GM12878 (cell line): ENCODE measurements at regions not wholly inside any gene's neighbourhood (a gene's known extent, or its start where the extent isn't known, plus 50 kb on each side); places are given as distances from the start of the nearest gene placed in this dataset.

Experiments
- ATAC-seq: fragments of 200-7000 bp; cut with Tn5 transposase; 3 replicates; pipeline ENCODE4 v1.9.1; 2020; ENCODE audit warnings: mild to moderate bottlenecking, moderate library complexity
- BruUV-seq: library from RNA; stranded (reverse); fragments of 400-500 nt; replicated peaks from 2 replicates; lab custom pipeline; 2021; lab: Mats Ljungman, UMichigan
- CTCF ChIA-PET: fragments of 300-600 bp; sonication (Branson Sonifier 250); formaldehyde crosslinking; extraction: SDS; loops from one replicate; lab custom pipeline; 2021; ENCODE audit warnings: inconsistent platforms; lab: Yijun Ruan, JAX
- POLR2A ChIA-PET: fragments of 350-600 bp; formaldehyde crosslinking; extraction: SDS; loops from one replicate; lab custom pipeline; 2021; ENCODE audit warnings: inconsistent platforms; lab: Charles Lee
- RAD21 ChIA-PET: fragments of 300-600 bp; sonication (Branson Sonifier 250); formaldehyde crosslinking; loops from one replicate; lab custom pipeline; 2023; ENCODE audit warnings: antibody characterized with exemption; ENCODE audit not compliant: unreplicated experiment; lab: Charles Lee
- SMC1A ChIA-PET: fragments of 300-600 bp; sonication (Branson Sonifier 250); formaldehyde crosslinking; loops from one replicate; lab custom pipeline; 2023; ENCODE audit not compliant: unreplicated experiment, uncharacterized antibody; lab: Charles Lee
- DNase-seq: peaks from one replicate; pipeline ENCODE4 v3.0.0-alpha.2; 2011; ENCODE audit warnings: low read depth, low spot score
- FAIRE-seq: peaks from 3 replicates; lab custom pipeline; 2011; peaks lifted over from hg19 to GRCh38; lab: Jason Lieb, UNC
- H2AFZ ChIP-seq: 2 replicates; pipeline ENCODE4 v1.6.0; 2011; ENCODE audit warnings: low read depth, low read length, control low read depth; ENCODE audit not compliant: control insufficient read depth
- H3K27ac ChIP-seq: 2 replicates; pipeline ENCODE4 v1.5.1; 2011; ENCODE audit warnings: control low read depth; ENCODE audit not compliant: control insufficient read depth, insufficient read depth
- H3K27me3 ChIP-seq, 2 experiments: replicated peaks in 1 of 2; 2 replicates each; pipeline versions ENCODE4 v1.6.0 to v1.6.1; 2011; ENCODE audit warnings: low read length in 1 of 2; ENCODE audit not compliant: control insufficient read depth in 2 of 2, insufficient read depth in 2 of 2
- H3K36me3 ChIP-seq, 2 experiments: 2 replicates each; pipeline ENCODE4 v1.5.1; 2011; ENCODE audit warnings: low read length in 1 of 2; ENCODE audit not compliant: control insufficient read depth in 2 of 2, insufficient read depth in 2 of 2
- H3K4me1 ChIP-seq: 2 replicates; pipeline ENCODE4 v1.6.1; 2011; ENCODE audit warnings: mild to moderate bottlenecking, low read length, moderate library complexity, mixed read lengths; ENCODE audit not compliant: control insufficient read depth, insufficient read depth
- H3K4me2 ChIP-seq: 2 replicates; pipeline ENCODE4 v1.6.0; 2011; ENCODE audit warnings: control low read depth; ENCODE audit not compliant: control insufficient read depth, insufficient read depth
- H3K4me3 ChIP-seq: fragments of 200-600 bp; sonication (generic); 2 replicates; pipeline ENCODE4 v1.5.1; 2016
- H3K79me2 ChIP-seq: 2 replicates; pipeline ENCODE4 v1.6.0; 2011; ENCODE audit warnings: low read length; ENCODE audit not compliant: control insufficient read depth, insufficient read depth
- H3K9ac ChIP-seq: 2 replicates; pipeline ENCODE4 v1.8.0; 2011; ENCODE audit warnings: low read length, control low read depth, mixed read lengths; ENCODE audit not compliant: control insufficient read depth, insufficient read depth
- H3K9me3 ChIP-seq: replicated peaks from 3 replicates; pipeline ENCODE4 v1.5.1; 2011; ENCODE audit warnings: mild to moderate bottlenecking, low read length; ENCODE audit not compliant: control insufficient read depth, insufficient read depth
- H4K20me1 ChIP-seq: 2 replicates; pipeline ENCODE4 v1.6.0; 2011; ENCODE audit not compliant: control insufficient read depth, insufficient read depth
- KDM1A ChIP-seq: fragments of 200-600 bp; sonication (generic); IDR thresholded peaks from 2 replicates; pipeline ENCODE4 v1.6.1; 2016; ENCODE audit warnings: borderline replicate concordance
- MEF2A ChIP-seq: IDR thresholded peaks from 2 replicates; pipeline ENCODE4 v1.6.1; 2011; ENCODE audit warnings: low read depth, mild to moderate bottlenecking, low read length, moderate library complexity; ENCODE audit not compliant: insufficient read depth
- NBN ChIP-seq: fragments of 450-650 bp; IDR thresholded peaks from 2 replicates; pipeline ENCODE4 v1.6.1; 2016
- in situ Hi-C: fragments of 300-500 bp; cut with MboI; formaldehyde crosslinking; loops from 9 replicates; pipeline ENCODE4 v1.14.3; 2018; ENCODE audit warnings: mixed read lengths
- intact Hi-C: fragments of 100-400 bp; cut with micrococcal nuclease; formaldehyde crosslinking; loops from one replicate; pipeline ENCODE4 v1.14.2; 2022; ENCODE audit not compliant: unreplicated experiment
- TF ChIP-seq, protein P1 (sequence below): fragments of 450-650 bp; formaldehyde crosslinking; IDR thresholded peaks from 2 replicates; pipeline ENCODE4 v1.4.0; 2022; ENCODE audit warnings: mild to moderate bottlenecking, moderate library complexity
- TF ChIP-seq, protein P2 (sequence below): IDR thresholded peaks from 2 replicates; pipeline ENCODE4 v1.6.1; 2011; ENCODE audit warnings: borderline replicate concordance, low read depth, mild to moderate bottlenecking, moderate library complexity, low read length; ENCODE audit not compliant: insufficient read depth, poor library complexity, severe bottlenecking

GRCh38 chr18:44258086-44258485 is 422.6 kb upstream of the SETBP1 start:
- FAIRE-seq: no peak
- no peaks in the 10 kb centered on the region for H3K4me1 ChIP-seq
- intact Hi-C loops (no loop called here), in situ Hi-C loops (no loop called here)
- ChIA-PET RAD21 (no interaction called here), POLR2A (no interaction called here), SMC1A (no interaction called here), CTCF (no interaction called here)
- no peak overlapping the region for H3K27ac ChIP-seq
- DNase-seq: no peak
- BruUV-seq: no TSS peak
- no peaks in the 10 kb centered on the region for H3K36me3 ChIP-seq
- no peaks in the 10 kb centered on the region for H3K79me2 ChIP-seq
- no peaks in the 10 kb centered on the region for H3K9me3 ChIP-seq
- TF ChIP-seq, protein P1, sequence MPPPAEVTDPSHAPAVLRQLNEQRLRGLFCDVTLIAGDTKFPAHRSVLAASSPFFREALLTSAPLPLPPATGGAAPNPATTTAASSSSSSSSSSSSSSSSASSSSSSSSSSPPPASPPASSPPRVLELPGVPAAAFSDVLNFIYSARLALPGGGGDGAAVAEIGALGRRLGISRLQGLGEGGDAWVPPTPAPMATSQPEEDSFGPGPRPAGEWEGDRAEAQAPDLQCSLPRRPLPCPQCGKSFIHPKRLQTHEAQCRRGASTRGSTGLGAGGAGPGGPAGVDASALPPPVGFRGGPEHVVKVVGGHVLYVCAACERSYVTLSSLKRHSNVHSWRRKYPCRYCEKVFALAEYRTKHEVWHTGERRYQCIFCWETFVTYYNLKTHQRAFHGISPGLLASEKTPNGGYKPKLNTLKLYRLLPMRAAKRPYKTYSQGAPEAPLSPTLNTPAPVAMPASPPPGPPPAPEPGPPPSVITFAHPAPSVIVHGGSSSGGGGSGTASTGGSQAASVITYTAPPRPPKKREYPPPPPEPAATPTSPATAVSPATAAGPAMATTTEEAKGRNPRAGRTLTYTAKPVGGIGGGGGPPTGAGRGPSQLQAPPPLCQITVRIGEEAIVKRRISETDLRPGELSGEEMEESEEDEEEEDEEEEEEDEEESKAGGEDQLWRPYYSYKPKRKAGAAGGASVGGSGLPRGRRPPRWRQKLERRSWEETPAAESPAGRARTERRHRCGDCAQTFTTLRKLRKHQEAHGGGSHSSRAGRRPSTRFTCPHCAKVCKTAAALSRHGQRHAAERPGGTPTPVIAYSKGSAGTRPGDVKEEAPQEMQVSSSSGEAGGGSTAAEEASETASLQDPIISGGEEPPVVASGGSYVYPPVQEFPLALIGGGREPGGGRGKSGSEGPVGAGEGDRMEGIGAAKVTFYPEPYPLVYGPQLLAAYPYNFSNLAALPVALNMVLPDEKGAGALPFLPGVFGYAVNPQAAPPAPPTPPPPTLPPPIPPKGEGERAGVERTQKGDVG (CRISPR knock-in tag): no peak
- TF ChIP-seq NBN (no peak), MEF2A (no peak), KDM1A (no peak)
- TF ChIP-seq, protein P2, sequence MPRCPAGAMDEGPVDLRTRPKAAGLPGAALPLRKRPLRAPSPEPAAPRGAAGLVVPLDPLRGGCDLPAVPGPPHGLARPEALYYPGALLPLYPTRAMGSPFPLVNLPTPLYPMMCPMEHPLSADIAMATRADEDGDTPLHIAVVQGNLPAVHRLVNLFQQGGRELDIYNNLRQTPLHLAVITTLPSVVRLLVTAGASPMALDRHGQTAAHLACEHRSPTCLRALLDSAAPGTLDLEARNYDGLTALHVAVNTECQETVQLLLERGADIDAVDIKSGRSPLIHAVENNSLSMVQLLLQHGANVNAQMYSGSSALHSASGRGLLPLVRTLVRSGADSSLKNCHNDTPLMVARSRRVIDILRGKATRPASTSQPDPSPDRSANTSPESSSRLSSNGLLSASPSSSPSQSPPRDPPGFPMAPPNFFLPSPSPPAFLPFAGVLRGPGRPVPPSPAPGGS: no peak
- no peaks in the 10 kb centered on the region for H4K20me1 ChIP-seq
- no peak overlapping the region for H2AFZ ChIP-seq
- no peak overlapping the region for H3K4me2 ChIP-seq
- no peaks in the 10 kb centered on the region; a peak in 1 of 4 replicates for H3K27me3 ChIP-seq
- ATAC-seq: no peak
- H3K4me3 ChIP-seq: no peak overlapping the region
- no peak overlapping the region for H3K9ac ChIP-seq
